Adrenal gland (tissue), 9 donors: ENCODE measurements at regions not wholly inside any gene's neighbourhood (a gene's known extent, or its start where the extent isn't known, plus 50 kb on each side); places are given as distances from the start of the nearest gene placed in this dataset.

ENCODE experiments used
- DNase-seq, 7 donors: peaks; one replicate each; pipeline ENCODE4 v3.0.0-alpha.2; 2019 to 2020
- H3K27ac ChIP-seq, 5 donors: fragments of 200-600 bp; sonication (generic) in 4 of 5; 1 replicate in 3 of 5; 2 replicates in 2 of 5; pipeline versions ENCODE4 v1.5.1 to v1.8.0; 2016 to 2020; ENCODE audit warnings: mild to moderate bottlenecking in 1 of 5
- H3K27me3 ChIP-seq: fragments of 200-600 bp; 2 replicates; pipeline ENCODE4 v1.8.0; 2021
- H3K36me3 ChIP-seq, 2 donors: fragments of 200-600 bp; replicated peaks in 1 of 2; 1 replicate in 1 of 2; 2 replicates in 1 of 2; pipeline versions ENCODE4 v1.5.1 to v1.8.0; 2018 to 2022
- H3K4me1 ChIP-seq, 2 donors: fragments of 200-600 bp; replicated peaks in 1 of 2; 1 replicate in 1 of 2; 2 replicates in 1 of 2; pipeline versions ENCODE4 v1.5.1 to v1.8.0; 2018 to 2021
- H3K4me3 ChIP-seq, 4 donors: fragments of 200-600 bp; sonication (generic) in 3 of 4; one replicate each; pipeline ENCODE4 v1.5.1; 2016 to 2018
- H3K9me3 ChIP-seq, 3 donors: fragments of 200-600 bp; sonication (generic) in 1 of 3; replicated peaks in 1 of 3; 1 replicate in 2 of 3; 2 replicates in 1 of 3; pipeline versions ENCODE4 v1.5.1 to v1.8.0; 2016 to 2021
- POLR2A ChIP-seq, 2 donors: fragments of 450-650 bp; IDR thresholded peaks; one replicate each; pipeline ENCODE4 v1.6.1; 2017; ENCODE audit warnings: antibody characterized with exemption in 2 of 2, mild to moderate bottlenecking in 2 of 2, moderate library complexity in 1 of 2
- WGBS, 4 donors: extraction: QIAGEN DNeasy Blood & Tissue Kit in 2 of 4; methylation state at CpG; one replicate each; pipeline versions ENCODE4 v1.1.5 to v1.1.7; 2013 to 2017; 5-methylcytosine and 5-hydroxymethylcytosine counted together
- intact Hi-C, 2 donors: fragments of 100-400 bp; cut with DNase I; formaldehyde crosslinking; loops; one replicate each; pipeline versions ENCODE4 v1.14.1 to v1.15.0; 2022 to 2023
- TF ChIP-seq, protein P1 (sequence below), 6 experiments: fragments of 450-650 bp in 4 of 6; fragments of 200-600 bp in 2 of 6; sonication (generic) in 1 of 6; IDR thresholded peaks; 1 replicate in 5 of 6; 2 replicates in 1 of 6; pipeline versions ENCODE4 v1.5.1 to v1.8.0; 2016 to 2021; ENCODE audit warnings: antibody characterized with exemption in 6 of 6, mild to moderate bottlenecking in 2 of 6, moderate library complexity in 1 of 6
- donor health status: healthy with polysubstance abuse.
- donor health status: Bipolar disorder and iron deficiency.
- donor health status: DM: yes; HTN: yes; CAD: no.
- donor health status: DM: no; HTN: no; CAD: no.
- donor health status: DM: no; HTN: no; CAD: no.

DNA sequence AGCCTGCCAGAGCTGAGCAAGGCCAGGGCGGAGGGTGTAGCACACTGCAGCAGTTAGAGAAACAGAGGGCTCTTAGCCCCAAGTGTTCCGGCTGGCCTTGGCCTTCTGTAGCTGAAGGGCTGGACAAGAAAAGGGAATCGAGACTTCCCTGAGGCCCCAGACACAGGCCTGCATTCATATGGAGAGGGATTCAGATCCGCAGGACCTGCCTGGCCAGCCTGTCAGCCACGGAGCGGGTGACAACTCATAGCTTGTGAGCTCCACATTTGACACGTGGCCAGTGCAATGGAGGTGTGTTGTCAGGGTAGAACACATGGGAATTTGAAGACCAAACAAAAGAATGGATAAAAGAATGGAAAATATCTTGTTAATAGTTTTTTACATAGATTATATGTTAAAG lies 182.2 kb upstream of the GSC start:
- intact Hi-C loops, result no loop called here
- Histone ChIP-seq H3K27me3 (peaks cover 3% of the 10 kb centered on the region), H3K4me1 (no peaks in the 10 kb centered on the region), H3K4me3 (no peak overlapping the region), H3K27ac (no peak overlapping the region), H3K36me3 (no peaks in the 10 kb centered on the region), H3K9me3 (no peaks in the 10 kb centered on the region)
- DNase-seq, result no peak
- TF ChIP-seq, protein P1, sequence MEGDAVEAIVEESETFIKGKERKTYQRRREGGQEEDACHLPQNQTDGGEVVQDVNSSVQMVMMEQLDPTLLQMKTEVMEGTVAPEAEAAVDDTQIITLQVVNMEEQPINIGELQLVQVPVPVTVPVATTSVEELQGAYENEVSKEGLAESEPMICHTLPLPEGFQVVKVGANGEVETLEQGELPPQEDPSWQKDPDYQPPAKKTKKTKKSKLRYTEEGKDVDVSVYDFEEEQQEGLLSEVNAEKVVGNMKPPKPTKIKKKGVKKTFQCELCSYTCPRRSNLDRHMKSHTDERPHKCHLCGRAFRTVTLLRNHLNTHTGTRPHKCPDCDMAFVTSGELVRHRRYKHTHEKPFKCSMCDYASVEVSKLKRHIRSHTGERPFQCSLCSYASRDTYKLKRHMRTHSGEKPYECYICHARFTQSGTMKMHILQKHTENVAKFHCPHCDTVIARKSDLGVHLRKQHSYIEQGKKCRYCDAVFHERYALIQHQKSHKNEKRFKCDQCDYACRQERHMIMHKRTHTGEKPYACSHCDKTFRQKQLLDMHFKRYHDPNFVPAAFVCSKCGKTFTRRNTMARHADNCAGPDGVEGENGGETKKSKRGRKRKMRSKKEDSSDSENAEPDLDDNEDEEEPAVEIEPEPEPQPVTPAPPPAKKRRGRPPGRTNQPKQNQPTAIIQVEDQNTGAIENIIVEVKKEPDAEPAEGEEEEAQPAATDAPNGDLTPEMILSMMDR (IDR thresholded peaks at IDR 0.05), result no peak
- no peak for TF ChIP-seq POLR2A (IDR thresholded peaks at IDR 0.05)
- 64 to 71% (median 70%) methylated on average over 7 of the region's 7 CpGs for WGBS, 4 donors

DNA sequence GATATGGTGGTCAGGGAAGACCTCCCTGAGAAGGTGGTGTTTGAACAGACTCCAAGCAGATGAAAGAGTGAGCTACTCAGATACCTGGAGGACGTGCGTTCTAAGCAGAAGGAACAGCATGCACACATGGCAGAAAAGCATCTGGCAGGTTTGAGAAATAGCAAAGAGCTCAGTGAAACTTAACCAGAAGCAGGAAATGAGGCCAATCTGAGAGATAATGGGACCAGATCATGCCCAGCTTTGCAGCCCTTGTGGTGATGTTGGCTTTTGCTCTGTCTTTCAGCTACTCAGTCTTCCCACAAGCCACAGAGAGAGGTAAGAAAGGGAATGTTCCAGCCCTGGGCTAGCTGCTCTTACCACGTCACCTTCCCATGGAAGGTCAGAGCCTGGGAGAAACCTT lies 176.3 kb upstream of the GSC start:
- Histone ChIP-seq H3K4me3 (no peak overlapping the region), H3K27me3 (no peaks in the 10 kb centered on the region), H3K27ac (no peak overlapping the region), H3K36me3 (no peaks in the 10 kb centered on the region), H3K4me1 (no peaks in the 10 kb centered on the region), H3K9me3 (no peaks in the 10 kb centered on the region)
- 69 to 88% (median 79%) methylated on average over 3 of the region's 3 CpGs for WGBS, 4 donors
- intact Hi-C loops, result no loop called here
- no peak for DNase-seq
- TF ChIP-seq, protein P1 (IDR thresholded peaks at IDR 0.05), result no peak
- TF ChIP-seq POLR2A (IDR thresholded peaks at IDR 0.05), result no peak

DNA sequence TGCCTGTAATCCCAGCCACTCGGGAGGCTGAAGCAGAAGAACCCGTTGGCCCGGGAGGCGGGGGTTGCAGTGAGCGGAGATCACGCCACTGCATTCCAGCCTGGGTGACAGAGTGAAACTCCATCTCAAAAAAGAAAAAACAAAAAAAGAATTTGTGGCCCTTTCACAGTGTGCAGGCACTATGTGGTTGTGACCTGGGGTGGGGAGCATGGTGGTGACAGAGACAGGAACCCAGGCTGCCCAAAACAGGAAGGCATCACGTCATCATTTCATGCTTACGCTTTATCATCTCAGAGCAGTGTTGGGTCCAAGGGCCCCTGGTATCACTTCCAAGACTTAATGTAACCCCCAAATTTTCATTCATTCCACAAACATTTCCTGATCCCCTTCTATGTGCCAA lies 175.7 kb upstream of the GSC start:
- H3K4me3 ChIP-seq, result no peak overlapping the region
- no peaks in the 10 kb centered on the region for H3K4me1 ChIP-seq
- H3K9me3 ChIP-seq, result no peaks in the 10 kb centered on the region
- TF ChIP-seq, protein P1 (IDR thresholded peaks at IDR 0.05), result no peak
- no peak for TF ChIP-seq POLR2A (IDR thresholded peaks at IDR 0.05)
- WGBS, 4 donors, result 90 to 94% (median 93%) methylated on average over 8 of the region's 8 CpGs
- H3K27me3 ChIP-seq, result no peaks in the 10 kb centered on the region
- no peak overlapping the region for H3K27ac ChIP-seq
- DNase-seq, result no peak
- intact Hi-C loops, result no loop called here
- H3K36me3 ChIP-seq, result no peaks in the 10 kb centered on the region

DNA sequence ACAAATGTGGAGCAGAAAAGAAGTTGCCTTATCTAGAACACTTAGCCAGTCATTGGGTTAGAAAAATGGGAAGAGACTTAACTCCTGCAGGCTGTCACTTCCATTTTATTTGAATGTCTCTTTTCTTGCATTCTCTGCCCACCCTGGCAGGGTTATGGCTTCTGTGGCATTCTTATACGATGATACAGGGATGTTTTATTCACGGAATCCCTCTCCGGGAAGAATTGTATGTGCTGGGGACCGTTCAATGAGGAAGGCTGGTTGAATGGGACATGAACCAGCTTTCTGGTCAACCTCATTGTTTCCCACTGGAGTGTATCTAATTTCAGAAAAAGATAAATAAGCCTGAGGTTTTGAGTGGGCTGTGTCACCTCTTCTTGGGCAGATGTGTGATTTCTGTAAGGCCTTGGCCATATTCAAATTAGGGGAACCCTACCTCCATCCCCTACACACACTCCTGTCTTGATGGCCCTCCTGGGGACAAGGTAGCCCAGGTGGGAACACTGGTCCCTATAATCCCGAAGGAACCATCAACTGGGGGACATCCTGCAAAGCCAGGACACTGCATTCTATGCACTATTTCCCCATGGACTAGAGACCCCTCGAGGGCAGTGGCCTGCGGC lies 174.8 kb upstream of the GSC start:
- 87 to 95% (median 89%) methylated on average over 4 to 7 of the region's 7 CpGs for WGBS, 4 donors
- no peaks in the 10 kb centered on the region for H3K4me1 ChIP-seq
- intact Hi-C loops, result no loop called here
- H3K27ac ChIP-seq, result no peak overlapping the region
- TF ChIP-seq, protein P1 (IDR thresholded peaks at IDR 0.05), result no peak
- TF ChIP-seq POLR2A (IDR thresholded peaks at IDR 0.05), result no peak
- no peak for DNase-seq
- H3K9me3 ChIP-seq, result no peaks in the 10 kb centered on the region
- no peak overlapping the region for H3K4me3 ChIP-seq
- no peaks in the 10 kb centered on the region for H3K27me3 ChIP-seq
- H3K36me3 ChIP-seq, result no peaks in the 10 kb centered on the region
